CD1c-positive myeloid dendritic cell (primary cell): ENCODE measurements at regions not wholly inside any gene's neighbourhood (a gene's known extent, or its start where the extent isn't known, plus 50 kb on each side); places are given as distances from the start of the nearest gene placed in this dataset.

Source experiments
- DNase-seq: peaks from one replicate; pipeline ENCODE4 v3.0.0-alpha.2; 2016; ENCODE audit errors: extremely low spot score

GRCh38 chr6:55696501-55696900, 117.5 kb upstream of the HMGCLL1 start:
- no peak for DNase-seq

- no peak for DNase-seq
Observed at GRCh38 chr6:55696041-55696440, 117.0 kb upstream of the HMGCLL1 start.

- DNase-seq, result no peak
Observed at GRCh38 chr6:55694759-55695158, 115.8 kb upstream of the HMGCLL1 start.

GRCh38 chr6:55694148-55694547, 115.2 kb upstream of the HMGCLL1 start:
- DNase-seq, result no peak

- DNase-seq, result no peak
Observed at GRCh38 chr6:55679503-55679902, 100.5 kb upstream of the HMGCLL1 start.

GRCh38 chr6:55678330-55679224, 99.6 kb upstream of the HMGCLL1 start:
- DNase-seq, result no peak

GRCh38 chr6:55676736-55677135, 97.7 kb upstream of the HMGCLL1 start:
- no peak for DNase-seq

GRCh38 chr6:55675941-55676340, 96.9 kb upstream of the HMGCLL1 start:
- no peak for DNase-seq

GRCh38 chr6:55674672-55675071, 95.7 kb upstream of the HMGCLL1 start:
- no peak for DNase-seq

GRCh38 chr6:55670850-55671413, 91.9 kb upstream of the HMGCLL1 start:
- DNase-seq, result no peak

GRCh38 chr6:55669028-55669427, 90.0 kb upstream of the HMGCLL1 start:
- no peak for DNase-seq

- DNase-seq, result no peak
Observed at GRCh38 chr6:55668591-55668990, 89.6 kb upstream of the HMGCLL1 start.

GRCh38 chr6:55667341-55667740, 88.3 kb upstream of the HMGCLL1 start:
- DNase-seq, result no peak

GRCh38 chr6:55666606-55667225, 87.7 kb upstream of the HMGCLL1 start:
- no peak for DNase-seq

GRCh38 chr6:55666037-55666436, 87.0 kb upstream of the HMGCLL1 start:
- no peak for DNase-seq

- no peak for DNase-seq
Observed at GRCh38 chr6:55664591-55665587, 85.9 kb upstream of the HMGCLL1 start.

- no peak for DNase-seq
Observed at GRCh38 chr6:55663914-55664313, 84.9 kb upstream of the HMGCLL1 start.

GRCh38 chr6:55659304-55659703, 80.3 kb upstream of the HMGCLL1 start:
- DNase-seq, result no peak

GRCh38 chr6:55654445-55654844, 75.5 kb upstream of the HMGCLL1 start:
- no peak for DNase-seq

- DNase-seq, result no peak
Observed at GRCh38 chr6:55652429-55652828, 73.4 kb upstream of the HMGCLL1 start.

- no peak for DNase-seq
Observed at GRCh38 chr6:55651015-55651414, 72.0 kb upstream of the HMGCLL1 start.

- DNase-seq, result peak; percentile 18
Observed at GRCh38 chr6:55643861-55644260, 64.9 kb upstream of the HMGCLL1 start.
